ENCODE measurements at regions not wholly inside any gene's neighbourhood (a gene's known extent, or its start where the extent isn't known, plus 50 kb on each side); places are given as distances from the start of the nearest gene placed in this dataset.
"Not testable (repeated sequence)": the region's sequence is repeated elsewhere in the genome, so short reads cannot be mapped to it uniquely, and the experiment has no call there.

DNA sequence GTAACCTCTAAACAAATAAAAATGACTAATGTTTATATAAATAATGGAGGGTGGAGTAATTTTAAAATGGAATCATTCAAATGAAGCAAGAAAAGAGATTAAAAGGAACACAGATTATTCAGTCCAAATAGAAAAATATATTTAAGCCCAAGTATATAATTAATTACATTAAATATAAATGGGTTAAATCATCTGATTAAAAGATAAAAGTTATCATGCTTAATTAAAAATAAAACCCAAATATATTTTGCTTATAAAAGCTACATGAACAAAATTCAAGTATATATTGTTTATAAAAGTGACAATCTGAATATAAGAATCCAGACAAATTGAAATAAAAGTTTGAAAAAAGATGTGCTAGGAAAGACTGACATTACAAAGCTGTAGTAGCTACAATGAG lies 63.9 kb upstream of the ACTRT2 start:
- TF ChIP-seq, protein P1, sequence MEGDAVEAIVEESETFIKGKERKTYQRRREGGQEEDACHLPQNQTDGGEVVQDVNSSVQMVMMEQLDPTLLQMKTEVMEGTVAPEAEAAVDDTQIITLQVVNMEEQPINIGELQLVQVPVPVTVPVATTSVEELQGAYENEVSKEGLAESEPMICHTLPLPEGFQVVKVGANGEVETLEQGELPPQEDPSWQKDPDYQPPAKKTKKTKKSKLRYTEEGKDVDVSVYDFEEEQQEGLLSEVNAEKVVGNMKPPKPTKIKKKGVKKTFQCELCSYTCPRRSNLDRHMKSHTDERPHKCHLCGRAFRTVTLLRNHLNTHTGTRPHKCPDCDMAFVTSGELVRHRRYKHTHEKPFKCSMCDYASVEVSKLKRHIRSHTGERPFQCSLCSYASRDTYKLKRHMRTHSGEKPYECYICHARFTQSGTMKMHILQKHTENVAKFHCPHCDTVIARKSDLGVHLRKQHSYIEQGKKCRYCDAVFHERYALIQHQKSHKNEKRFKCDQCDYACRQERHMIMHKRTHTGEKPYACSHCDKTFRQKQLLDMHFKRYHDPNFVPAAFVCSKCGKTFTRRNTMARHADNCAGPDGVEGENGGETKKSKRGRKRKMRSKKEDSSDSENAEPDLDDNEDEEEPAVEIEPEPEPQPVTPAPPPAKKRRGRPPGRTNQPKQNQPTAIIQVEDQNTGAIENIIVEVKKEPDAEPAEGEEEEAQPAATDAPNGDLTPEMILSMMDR (IDR thresholded peaks at IDR 0.05; ENCODE audit: unreplicated experiment) = no peak
- intact Hi-C loops (cut with micrococcal nuclease) = no loop called here
- no peak overlapping the region for H3K27ac Mint-ChIP-seq (ENCODE audit: low read depth, unreplicated experiment)
- no peak overlapping the region for H3K4me3 Mint-ChIP-seq (ENCODE audit: unreplicated experiment)
- H3K36me3 Mint-ChIP-seq (ENCODE audit: insufficient read depth, unreplicated experiment) = peaks cover 7% of the 10 kb centered on the region
- no peaks in the 10 kb centered on the region for H3K27me3 Mint-ChIP-seq (ENCODE audit: insufficient read depth, unreplicated experiment)
- CTCF ChIA-PET = interaction anchor here (0.6 kb wide), 1 partner anchor 57 kb away, joined by 3 read pairs; no protein-coding TSS in a partner anchor
- POLR2A ChIA-PET = no interaction called here
- DNase-seq (ENCODE audit: unreplicated experiment) = no peak
- BruUV-seq (replicated peaks) = no TSS peak
- peaks cover 44% of the 10 kb centered on the region for H3K9me3 Mint-ChIP-seq (ENCODE audit: unreplicated experiment)
- H3K4me1 Mint-ChIP-seq (ENCODE audit: insufficient read depth, unreplicated experiment) = no peaks in the 10 kb centered on the region

DNA sequence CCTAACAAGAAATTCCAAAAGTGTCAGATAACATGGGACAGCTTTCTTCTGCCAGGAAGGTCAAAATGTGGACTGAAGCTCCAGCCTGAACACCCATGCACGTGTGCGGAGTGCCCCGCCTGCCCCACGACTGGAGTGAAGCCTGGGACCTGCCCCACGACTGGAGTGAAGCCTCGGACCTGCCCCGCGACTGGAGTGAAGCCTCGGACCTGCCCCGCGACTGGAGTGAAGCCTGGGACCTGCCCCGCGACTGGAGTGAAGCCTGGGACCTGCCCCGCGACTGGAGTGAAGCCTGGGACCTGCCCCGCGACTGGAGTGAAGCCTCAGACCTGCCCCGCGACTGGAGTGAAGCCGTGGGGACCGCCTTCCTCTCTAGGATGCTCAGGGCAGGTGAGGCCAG lies 61.4 kb upstream of the ACTRT2 start:
- not testable (repeated sequence) for H3K36me3 Mint-ChIP-seq (ENCODE audit: insufficient read depth, unreplicated experiment)

DNA sequence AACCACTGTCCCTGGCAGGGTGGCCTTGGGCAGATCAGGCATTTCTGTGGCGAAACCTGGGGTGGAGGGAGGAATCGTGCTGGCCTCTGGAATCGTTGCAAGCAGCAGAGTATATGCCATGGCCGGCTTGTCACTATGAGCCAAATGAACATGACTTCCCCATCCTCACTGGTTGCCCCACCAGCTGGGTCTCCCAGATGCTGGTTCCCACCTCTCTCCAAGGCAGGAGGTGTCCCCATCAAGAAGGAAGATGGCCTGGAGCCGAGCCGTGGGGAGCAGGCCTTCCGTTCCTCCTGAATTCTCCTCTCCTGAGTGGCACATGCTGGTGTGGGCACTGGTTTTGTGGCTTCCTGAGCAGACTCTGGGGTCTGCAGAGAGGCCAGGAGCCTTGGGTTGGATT lies 60.2 kb upstream of the ACTRT2 start:
- no TSS peak for BruUV-seq (replicated peaks)
- TF ChIP-seq, protein P1 (IDR thresholded peaks at IDR 0.05; ENCODE audit: unreplicated experiment) = no peak
- Mint-ChIP-seq H3K4me1 (ENCODE audit: insufficient read depth, unreplicated experiment) (no peaks in the 10 kb centered on the region), H3K4me3 (ENCODE audit: unreplicated experiment) (no peak overlapping the region), H3K9me3 (ENCODE audit: unreplicated experiment) (peaks cover 16% of the 10 kb centered on the region), H3K27ac (ENCODE audit: low read depth, unreplicated experiment) (no peak overlapping the region), H3K27me3 (ENCODE audit: insufficient read depth, unreplicated experiment) (no peaks in the 10 kb centered on the region), H3K36me3 (ENCODE audit: insufficient read depth, unreplicated experiment) (peaks cover 7% of the 10 kb centered on the region)
- ChIA-PET POLR2A (no interaction called here), CTCF (no interaction called here)
- intact Hi-C loops (cut with micrococcal nuclease) = no loop called here
- DNase-seq (ENCODE audit: unreplicated experiment) = no peak

More for the DNA sequence above, 61.4 kb upstream of the ACTRT2 start:
- POLR2A ChIA-PET; intact Hi-C loops (cut with micrococcal nuclease); CTCF ChIA-PET; H3K4me3 Mint-ChIP-seq (ENCODE audit: unreplicated experiment); DNase-seq (ENCODE audit: unreplicated experiment); H3K27ac Mint-ChIP-seq (ENCODE audit: low read depth, unreplicated experiment); H3K4me1 Mint-ChIP-seq (ENCODE audit: insufficient read depth, unreplicated experiment); BruUV-seq (replicated peaks); H3K27me3 Mint-ChIP-seq (ENCODE audit: insufficient read depth, unreplicated experiment): not testable (repeated sequence)
- H3K9me3 Mint-ChIP-seq (ENCODE audit: unreplicated experiment) = peaks cover 19% of the 10 kb centered on the region

DNA sequence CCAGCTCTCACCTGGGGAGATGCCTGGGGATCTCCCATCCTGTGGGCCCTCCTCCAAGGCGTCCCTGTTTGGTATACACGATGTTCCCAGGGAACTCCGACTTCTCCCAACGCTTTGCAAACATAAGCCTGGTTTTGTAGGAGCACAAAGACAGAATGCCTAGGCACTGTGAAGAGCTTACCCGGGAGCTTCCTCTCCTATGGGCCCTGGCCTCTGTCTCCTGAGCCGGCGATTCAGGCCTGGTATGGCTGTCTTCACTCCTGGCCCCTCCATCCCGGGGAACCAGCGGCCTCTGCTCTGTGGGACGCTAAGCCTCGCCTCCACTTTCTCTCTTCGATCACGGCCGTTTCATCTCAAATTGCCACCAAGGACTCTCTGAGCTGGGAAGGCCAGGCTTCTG lies 59.6 kb upstream of the ACTRT2 start:
- H3K9me3 Mint-ChIP-seq (ENCODE audit: unreplicated experiment) = peaks cover 10% of the 10 kb centered on the region
- H3K27ac Mint-ChIP-seq (ENCODE audit: low read depth, unreplicated experiment) = no peak overlapping the region
- POLR2A ChIA-PET = no interaction called here
- no peaks in the 10 kb centered on the region for H3K27me3 Mint-ChIP-seq (ENCODE audit: insufficient read depth, unreplicated experiment)
- DNase-seq (ENCODE audit: unreplicated experiment) = no peak
- no TSS peak for BruUV-seq (replicated peaks)
- TF ChIP-seq, protein P1 (IDR thresholded peaks at IDR 0.05; ENCODE audit: unreplicated experiment) = no peak
- H3K4me1 Mint-ChIP-seq (ENCODE audit: insufficient read depth, unreplicated experiment) = no peaks in the 10 kb centered on the region
- CTCF ChIA-PET = no interaction called here
- H3K4me3 Mint-ChIP-seq (ENCODE audit: unreplicated experiment) = no peak overlapping the region
- intact Hi-C loops (cut with micrococcal nuclease) = no loop called here
- peaks cover 7% of the 10 kb centered on the region for H3K36me3 Mint-ChIP-seq (ENCODE audit: insufficient read depth, unreplicated experiment)

DNA sequence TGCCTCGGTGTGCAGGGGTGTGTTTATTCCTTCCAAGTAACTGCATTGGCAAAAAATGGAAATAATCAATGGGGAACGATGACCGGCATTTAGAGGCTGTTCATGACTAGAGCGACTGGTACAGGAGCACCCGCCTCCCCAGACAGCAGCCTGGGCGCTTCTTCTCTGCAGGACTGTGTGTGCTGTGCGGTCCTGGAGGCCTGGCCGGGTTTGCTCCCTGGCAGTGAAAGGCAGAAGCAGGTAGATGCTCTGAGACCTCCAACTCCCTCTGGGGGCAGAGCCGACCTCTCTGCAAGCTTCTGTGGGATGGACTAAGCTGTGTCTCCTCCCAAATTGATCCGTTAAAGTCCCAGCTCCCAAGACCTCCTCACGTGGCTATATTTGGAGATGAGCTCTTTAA lies 59.2 kb upstream of the ACTRT2 start:
- no peak for DNase-seq (ENCODE audit: unreplicated experiment)
- TF ChIP-seq, protein P1 (IDR thresholded peaks at IDR 0.05; ENCODE audit: unreplicated experiment) = no peak
- H3K4me3 Mint-ChIP-seq (ENCODE audit: unreplicated experiment) = no peak overlapping the region
- intact Hi-C loops (cut with micrococcal nuclease) = no loop called here
- POLR2A ChIA-PET = no interaction called here
- CTCF ChIA-PET = no interaction called here
- H3K4me1 Mint-ChIP-seq (ENCODE audit: insufficient read depth, unreplicated experiment) = no peaks in the 10 kb centered on the region
- H3K27ac Mint-ChIP-seq (ENCODE audit: low read depth, unreplicated experiment) = no peak overlapping the region
- H3K9me3 Mint-ChIP-seq (ENCODE audit: unreplicated experiment) = peaks cover 6% of the 10 kb centered on the region
- peaks cover 7% of the 10 kb centered on the region for H3K36me3 Mint-ChIP-seq (ENCODE audit: insufficient read depth, unreplicated experiment)
- H3K27me3 Mint-ChIP-seq (ENCODE audit: insufficient read depth, unreplicated experiment) = no peaks in the 10 kb centered on the region
- BruUV-seq (replicated peaks) = no TSS peak

Data from MCF 10A (cell line).